ENCODE measurements at regions not wholly inside any gene's neighbourhood (a gene's known extent, or its start where the extent isn't known, plus 50 kb on each side); places are given as distances from the start of the nearest gene placed in this dataset.

DNA sequence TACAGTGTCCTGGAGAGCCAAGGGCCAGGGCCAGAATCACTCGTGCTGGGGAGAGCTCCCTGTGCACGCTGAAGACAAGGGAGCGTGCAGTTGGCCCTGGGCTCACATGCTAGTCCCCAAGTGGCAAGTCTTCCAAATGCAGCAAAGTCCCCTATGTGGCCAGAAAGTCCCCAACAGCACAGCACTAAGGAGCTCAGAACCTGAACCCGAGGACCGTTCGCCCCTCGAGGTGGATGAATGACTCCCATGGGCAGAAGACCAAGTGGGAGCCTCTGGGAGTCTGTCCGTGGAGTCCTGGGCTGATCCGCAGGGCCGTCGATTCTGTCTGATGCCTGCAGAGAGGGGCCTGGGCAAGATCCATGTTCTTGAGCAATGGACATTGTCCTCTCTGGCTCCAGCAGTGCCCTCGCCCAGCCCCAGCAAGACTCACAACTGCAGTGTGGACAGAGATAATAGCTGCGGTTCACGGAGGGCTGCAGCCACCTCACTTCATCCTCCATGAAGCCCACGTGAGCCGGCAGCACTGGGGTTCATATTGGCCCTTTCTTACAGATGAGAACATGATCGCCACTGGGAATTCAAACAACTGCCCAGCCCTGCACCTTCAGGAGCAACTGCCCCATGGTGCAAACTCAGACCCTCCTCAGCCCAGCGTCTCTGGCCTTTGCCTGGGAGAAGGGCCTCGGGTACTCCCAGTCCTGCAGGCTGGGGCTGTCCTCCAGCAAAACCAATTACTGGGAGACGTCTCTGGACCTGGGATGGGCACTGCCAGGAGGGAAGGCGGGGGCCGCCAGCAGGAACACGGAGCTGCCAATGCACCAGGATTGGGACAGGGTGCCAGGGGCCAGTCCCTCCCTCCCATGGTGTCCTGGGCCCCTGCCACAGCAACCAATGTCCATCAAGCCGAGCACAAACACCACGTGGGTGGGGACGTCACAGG, 243.7 kb downstream of the NPHP4 start:
- DNase-seq = no peak

DNA sequence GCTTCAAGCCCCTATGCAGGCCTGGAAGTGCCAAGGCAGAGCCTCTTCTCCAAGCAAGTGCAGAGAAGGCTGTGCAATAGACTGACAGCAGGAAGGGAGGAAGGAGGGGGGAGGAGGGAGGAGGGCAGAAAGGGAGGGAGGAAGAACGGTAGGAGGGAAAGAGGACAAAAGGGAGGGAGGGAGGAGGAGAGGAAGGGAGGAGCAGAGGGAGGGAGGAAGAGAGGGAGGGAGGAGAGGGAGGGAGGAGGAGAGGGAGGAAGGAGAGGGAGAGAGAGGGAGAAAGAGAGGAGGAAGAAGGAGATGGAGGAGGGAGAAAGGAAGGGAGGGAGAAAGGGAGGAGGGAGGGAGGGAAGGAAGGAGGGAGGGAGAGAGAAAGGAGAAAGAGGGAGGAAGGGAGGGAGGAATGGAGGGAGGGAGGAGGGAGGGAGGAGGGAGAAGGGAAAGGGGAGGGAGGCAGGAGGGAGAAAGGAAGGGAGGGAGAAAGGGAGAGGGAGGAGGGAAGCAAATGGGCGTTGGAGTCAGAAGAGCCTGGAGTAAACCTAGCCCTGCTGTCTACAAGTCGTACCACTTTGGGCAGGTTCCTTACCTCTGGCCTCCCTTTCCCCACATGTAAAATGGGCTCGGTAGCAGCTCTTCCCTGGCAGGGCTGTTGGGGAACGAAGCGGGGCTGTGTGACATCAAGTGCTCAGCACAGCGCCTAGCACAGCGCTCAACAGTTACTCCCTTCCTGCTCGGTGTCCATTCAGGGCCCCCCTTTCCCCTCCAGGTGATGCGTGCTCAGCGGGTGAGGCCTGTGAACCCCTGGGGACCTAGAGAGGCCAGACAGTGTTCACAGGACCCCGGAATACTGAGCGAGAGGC, 244.6 kb downstream of the NPHP4 start:
- DNase-seq = no peak

DNA sequence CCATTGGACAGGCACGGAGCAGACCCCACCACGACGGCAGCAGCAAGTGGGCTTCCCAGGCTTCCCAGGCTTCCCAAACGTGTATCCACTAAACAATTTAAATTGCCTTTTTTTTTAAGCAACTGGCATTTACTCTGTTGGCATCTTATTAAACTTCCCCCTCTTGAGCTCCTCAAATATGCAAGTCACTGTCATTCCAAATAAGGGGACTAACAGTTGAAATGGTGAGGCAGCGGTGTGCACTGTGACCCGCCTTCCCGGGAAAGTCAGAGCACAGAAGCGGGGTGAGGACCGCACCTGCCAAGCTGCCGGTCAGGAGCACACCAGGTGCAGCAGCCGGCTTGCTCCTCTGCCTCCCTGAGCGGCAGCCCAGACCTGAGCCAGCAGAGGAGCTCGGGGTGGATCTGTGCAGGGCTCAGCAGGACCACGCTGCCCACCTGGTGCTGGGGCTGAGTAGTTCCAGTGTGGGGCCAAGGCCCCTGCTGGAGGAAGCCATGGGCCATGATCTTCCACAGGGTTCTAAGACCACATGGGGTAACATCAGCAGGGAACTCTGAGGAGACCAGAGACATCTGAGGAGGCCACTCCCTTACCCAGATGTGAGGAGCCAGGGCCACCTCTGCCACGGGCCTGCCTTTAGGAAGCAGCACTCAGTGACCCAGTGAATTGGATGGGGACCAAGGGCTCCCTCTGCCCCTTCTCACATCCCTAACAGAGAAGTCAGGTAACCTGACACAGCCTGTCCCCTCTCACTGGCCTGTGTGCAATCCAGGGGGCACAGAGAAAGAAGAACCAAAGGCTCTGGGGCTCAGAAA, 245.4 kb downstream of the NPHP4 start:
- DNase-seq = no peak

DNA sequence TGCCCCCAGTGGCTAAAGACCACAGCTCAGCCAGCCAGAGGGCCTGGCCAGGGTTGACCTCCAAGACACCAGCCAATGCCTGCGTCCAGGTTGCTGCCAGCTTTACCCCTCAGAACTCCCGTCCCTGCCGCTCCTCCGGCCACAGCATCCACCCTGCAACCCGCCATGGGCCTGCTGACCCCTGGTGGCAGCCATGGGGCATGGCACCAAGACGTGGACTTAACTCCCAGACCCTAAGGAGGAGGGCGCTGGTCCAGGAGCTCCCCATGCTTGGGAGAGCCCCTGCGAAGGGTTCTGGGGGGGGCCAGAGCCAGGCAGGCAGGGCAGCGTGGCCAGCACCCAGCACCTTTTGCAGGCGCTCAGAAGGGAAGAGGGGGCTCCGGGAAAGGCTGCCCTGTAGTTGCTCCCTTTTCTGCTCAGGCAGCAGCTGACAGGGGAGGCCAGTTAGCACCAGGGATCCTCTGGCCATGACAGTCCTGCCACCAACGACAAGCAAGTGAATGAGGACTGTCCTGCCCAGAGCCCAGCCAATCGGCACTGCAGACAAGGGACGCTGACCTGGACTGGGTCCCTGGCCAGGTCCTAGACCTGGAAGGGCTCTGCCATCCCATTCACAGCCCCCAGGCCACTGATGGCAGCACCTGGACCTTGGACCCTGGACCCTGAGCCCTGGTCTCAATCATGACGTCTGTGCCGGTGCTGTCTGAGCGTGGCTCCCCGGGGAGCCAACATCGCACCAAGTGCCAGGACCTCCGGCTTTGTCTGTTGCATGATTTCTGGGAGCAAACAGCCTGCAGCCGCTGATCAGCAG, 246.2 kb downstream of the NPHP4 start:
- DNase-seq = peak; percentile 37

DNA sequence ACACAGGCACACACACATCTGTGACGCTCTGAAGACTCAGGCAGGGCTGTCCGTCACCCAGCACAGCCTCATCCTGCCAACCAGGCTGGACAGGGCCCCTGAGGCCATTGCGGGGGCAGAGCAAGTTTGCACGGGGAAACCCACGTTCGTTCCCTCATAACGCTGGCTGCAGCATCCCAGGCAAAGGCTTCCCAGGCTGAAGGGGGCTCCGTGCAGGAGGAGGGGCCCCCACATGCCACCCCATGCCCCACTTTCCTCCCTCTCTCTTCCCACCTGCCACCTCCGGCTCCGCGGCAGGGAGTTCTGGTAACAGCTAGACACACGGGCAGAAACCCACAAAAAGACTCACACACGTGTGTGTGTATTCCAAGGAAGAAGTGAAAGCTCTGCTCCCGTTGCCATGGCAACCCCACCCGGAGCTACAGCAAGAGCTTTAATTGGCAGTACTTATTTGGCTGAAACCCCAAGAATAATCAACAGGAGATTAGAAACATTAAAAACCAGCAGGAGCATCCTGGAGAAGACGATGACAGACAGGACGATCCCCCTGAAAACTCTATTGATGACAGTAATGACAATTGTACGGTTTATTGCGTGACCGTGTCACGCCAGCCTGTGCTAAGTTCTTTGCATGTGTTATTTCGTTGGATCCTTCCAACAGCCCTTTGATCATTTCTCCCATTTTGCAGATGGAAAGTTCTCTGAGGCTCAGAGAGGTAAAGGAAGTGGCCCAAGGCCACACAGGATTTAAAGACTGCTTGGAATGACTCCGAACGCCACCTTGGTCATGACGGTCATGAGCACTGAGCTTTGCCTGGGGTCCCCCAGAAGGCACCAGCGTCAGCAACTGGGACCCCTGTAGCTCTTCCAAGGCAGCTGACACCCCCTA, 247.1 kb downstream of the NPHP4 start:
- DNase-seq = no peak

DNA sequence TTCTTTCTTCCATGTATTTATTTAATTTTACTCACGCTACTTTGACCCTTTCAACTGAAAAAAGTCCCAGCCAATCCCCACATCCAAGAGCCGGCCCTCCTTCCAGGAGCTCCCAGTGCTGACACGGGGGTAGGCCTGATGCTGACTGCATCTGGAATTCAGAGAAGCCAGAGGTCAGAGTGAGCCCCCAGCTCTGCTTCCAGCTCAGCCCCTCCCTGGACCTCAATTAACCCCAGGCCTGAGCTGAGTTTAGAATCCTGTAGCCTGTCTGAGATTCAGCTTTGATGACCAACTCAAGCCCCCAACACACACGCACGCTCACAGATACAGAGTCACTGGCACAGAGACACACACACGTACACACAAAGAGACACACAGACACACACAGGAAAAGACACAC, 247.9 kb downstream of the NPHP4 start:
- DNase-seq = no peak

DNA sequence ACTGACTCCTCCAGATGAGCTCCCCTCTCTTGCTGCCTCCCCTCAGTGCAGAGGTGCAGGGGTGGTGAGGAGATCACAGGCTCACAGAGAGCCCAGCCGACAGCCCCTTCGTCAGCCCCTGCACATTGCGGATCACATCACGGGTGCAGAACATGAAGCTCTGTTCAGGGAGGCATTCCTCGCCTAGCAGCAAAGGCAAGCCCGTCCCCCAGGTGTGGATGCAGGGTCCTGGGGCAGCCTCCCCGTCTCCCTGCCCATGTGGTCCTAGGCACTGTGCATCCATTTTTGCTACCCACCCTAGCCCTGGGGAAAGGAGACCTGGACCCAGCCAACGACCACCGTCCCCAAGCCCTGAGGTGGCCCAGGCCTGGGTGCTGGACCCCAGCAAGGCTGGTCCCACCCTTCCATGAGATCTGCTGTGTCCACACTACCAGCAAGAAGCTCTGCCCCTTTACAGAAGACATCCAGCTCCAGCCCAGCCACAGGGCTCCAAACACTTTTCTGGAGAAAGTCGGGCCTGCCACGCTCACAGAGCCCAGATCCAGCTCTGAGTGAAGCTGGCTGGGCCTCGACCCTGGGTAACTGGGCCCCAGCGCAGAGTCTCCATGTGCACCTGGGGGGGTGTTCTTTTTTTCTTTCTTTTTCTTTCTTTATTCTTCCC, 248.7 kb downstream of the NPHP4 start:
- DNase-seq = no peak

DNA sequence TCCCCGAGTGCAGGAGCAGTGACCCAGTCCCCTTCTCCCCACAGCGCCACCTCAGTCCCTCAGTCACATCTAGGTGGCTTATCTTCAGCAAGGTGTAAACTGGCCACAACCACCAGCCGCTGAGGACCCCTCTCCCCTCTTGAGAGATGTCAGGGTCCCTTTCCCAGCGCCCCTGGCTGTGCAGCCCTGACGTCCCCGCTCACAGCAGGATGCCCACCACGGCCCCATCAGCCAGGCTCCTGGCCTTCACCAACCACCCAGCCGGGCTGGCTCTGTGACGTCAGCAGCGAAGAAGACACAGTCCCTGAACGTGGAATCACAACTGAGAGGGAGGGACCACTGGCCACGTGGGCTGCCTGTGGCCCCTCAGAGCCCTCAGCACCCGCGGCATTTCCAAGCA, 249.4 kb downstream of the NPHP4 start:
- DNase-seq = no peak

DNA sequence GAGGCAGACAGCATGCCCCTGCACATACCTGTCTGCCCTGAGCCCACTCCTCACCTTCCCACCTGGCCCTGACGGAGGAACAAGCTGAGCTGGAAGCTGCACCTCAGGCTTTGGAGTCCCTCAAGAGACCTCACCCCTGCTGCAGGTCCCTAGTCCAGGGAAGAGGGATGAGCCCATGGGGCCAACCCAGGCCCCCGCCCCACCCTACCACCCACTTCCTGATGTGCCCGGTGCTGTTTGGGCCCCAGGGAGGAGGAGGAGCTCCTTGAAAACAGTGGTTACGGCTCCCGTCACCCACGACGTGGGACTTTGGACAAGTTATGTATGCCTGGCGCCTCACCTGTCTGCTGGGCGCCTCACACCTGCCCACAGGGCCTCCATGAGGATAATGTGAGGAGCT, 250.2 kb downstream of the NPHP4 start:
- DNase-seq = no peak

DNA sequence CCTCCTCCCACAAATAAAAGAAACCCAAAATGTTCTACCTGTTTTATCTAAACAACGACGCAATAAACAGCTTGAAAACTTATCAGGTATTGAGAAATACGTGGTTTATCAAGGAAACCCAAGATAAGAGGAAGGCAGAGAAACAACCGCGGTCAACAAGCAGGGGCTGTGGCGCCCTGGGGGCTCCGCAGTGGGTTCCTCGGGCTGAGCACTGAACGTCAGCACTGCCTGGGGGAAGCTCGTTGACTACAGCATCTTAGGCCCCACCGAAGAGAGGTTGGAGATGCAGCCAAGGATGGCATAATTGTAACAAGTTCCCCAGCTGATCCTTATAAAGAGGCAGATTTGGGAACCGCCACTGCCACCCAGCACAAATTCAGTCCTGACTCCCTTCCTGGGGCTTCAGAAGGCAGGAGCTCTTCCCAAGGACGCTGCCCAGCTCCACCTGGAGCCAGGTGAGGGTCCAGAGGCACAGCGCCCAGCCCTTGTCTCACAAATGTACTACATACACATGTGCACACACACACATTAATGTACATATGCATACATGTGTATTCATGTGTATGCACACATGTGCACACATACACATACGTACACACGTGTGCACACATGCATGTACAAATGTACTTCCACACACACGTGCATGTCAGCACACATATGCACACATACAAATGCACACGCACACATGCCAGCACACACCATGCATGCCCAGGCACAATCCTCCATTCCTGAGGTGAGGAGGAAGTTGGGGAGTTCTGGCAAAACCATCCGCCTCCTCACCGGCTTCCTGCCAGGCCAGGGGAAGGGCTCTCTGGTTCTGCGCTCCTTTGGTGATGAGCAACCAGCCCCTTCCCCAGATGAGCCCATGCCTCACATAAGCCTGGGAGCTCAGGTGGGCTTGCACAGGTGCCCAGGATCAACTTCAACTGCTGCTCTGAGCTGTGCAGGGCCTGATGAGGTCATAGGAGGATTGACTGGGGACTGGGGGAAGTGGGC, 251.1 kb downstream of the NPHP4 start:
- no peak for DNase-seq

DNA sequence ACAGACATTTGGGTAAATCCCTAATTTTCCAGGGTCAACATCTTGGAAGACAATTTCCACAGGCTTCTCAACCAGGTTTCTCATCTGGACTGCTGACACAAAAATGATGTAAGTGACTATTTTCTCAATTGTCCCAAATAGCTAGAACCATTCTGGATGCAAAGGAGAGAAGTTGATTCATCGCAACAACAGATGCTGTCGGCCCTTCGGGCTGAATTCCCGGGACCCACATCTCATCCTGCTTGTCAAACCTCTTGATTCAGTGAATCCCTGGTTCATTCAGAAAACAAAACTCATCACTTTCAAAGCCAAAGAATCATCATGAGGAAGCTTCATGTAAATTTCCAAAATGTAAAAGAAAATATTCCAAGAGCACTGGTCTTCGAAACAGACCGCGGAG, 251.8 kb downstream of the NPHP4 start:
- DNase-seq = no peak

DNA sequence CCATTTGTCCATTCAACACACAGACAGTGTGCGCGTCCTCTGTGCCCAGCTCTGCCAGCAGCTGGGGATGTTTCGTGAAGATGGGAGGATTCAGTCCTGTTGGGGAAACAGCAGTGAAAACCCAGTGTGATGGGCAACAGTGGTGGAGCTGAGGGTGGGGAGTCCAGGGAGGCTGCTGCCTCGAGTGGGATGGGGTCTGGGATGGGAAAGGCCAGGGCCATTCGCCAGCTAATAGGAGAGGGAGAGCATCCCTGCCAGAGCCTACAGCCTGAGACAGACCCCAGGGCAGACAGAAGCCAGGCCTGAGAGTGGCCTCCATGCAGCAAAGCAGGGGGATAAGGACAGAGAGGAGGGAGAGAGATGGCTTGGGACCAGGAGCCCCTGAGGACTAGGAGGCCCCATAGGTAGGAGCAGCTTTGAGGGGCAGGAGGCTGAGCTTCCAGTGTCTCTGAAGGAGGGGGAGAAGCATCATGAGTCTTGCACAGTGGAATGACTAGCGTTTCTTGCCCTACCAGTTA, 252.6 kb downstream of the NPHP4 start:
- no peak for DNase-seq

DNA sequence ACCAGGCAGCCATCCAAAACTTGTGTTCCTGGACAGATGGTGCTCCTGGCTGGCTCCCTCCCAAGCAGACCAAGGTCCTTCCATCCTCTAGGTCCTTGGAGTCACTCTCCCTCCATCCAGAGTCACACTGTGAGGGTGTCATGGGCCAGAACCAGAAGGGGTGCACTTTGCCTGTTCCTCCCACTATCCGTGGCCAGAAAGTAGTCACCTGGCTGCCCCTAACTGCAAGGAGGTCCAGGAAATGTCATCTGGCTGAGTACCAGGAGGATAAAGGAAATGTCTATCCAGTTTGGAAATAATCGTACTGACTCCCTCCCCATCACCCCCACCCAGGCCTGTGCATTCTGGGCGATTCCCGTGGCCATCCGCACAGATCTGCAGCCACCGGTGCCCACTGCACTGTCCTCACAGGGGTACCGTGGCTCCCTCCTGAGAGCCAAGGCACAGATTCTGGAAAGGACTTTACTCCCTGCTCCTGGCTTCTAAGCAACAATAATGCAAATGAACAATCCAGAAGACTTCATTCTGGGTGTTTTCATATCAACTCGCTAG, 253.2 kb downstream of the NPHP4 start:
- DNase-seq = no peak

DNA sequence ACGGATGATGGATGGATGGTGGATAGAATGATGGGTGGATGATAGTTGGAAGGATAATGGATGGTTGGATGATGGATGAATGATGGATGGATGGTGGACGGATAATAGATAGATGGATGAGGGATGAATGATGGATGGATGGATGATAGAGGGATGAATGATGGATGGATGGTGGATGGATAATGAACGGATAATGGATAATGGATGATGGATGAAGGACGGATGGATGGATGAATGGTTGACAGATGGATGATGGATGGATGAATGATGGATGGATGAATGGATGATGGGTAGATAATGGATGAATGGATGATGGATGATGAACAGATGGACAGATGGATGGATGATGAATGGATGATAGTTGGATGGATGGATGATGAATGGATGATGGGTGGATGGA, 255.1 kb downstream of the NPHP4 start:
- no peak for DNase-seq

DNA sequence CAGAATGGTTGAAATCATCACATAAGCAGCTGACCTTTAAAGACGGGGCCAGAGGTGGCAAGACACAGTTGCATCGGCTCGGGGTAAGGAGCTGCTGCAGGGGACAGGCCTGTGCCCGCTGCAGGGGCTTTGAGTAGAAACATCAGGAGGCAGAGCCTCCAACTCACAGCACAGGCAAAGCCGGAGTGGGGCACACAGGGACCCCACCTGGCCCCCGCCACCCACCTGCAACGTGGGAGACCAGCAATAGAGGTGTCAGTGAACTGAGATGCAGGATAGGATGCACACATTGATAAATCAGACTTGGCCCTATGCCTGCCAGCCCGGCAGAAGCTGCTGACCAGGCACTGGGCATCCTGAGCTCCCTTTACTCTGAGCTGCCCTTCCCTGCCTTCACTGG, 257.2 kb downstream of the NPHP4 start:
- DNase-seq = no peak

DNA sequence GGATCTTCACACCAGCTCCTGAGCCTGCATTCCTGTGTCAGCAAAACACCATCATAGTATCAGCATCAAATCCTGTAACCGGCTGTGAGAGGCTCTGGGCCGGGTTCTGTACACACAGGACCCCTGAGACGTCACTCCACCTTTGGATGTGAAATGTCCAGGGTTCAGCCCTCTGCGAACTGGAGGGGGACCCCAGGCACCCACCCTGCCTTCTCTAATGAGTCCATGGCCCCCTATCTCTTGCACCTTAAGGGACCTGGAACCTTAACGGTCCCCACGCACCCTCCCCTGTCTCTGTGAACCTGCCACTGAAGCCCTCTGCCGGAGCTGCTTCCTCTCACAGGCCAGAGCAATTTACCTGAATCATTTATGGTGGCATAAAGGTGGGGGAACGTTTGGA, 257.8 kb downstream of the NPHP4 start:
- no peak for DNase-seq

DNA sequence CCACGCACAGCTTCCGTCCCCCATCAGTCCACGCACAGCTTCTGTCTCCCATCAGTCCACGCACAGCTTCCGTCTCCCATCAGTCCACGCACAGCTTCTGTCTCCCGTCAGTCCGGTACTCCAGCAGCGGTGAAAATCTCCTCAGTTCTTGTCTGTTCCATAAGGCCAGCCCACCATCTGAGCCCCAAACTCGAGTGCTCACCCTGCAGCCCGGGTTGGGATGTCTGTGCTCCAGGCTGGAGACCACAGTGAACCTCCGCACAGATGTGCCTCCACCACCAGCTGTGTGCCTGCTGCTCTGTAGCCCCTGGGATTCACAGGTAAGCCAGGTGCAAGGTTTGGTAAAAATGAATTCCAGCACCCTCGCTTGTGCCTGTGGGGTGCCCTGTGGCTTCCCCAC, 258.6 kb downstream of the NPHP4 start:
- DNase-seq = no peak

DNA sequence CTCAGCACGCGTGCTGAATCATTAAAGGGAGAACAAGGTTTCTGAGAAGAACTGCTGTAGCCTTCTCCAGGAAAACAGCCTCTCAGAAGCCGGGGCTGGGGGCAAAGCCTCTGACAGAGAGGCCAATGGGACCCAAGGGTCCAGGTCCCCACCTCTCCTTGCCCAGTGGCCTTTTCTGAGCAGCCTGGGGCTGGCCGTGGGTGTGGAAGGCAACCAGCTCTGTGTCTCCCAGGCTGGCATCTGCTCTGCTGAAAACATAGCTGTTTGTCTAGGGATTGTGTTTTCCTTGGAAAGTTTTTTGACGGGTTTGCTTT, 261.2 kb downstream of the NPHP4 start:
- no peak for DNase-seq
